ENCODE measurements at regions not wholly inside any gene's neighbourhood (a gene's known extent, or its start where the extent isn't known, plus 50 kb on each side); places are given as distances from the start of the nearest gene placed in this dataset.
"Not testable (repeated sequence)": the region's sequence is repeated elsewhere in the genome, so short reads cannot be mapped to it uniquely, and the experiment has no call there.

GRCh38 chr7:108642126-108642525, 72.5 kb downstream of the DNAJB9 start:
- TF ChIP-seq CTCF (conservative IDR thresholded peaks at IDR 0.05; ENCODE audit: low read depth, low read length): no peak
- no peak overlapping the region for H3K4me3 ChIP-seq (ENCODE audit: low read depth, low read length)
- no peak for DNase-seq (ENCODE audit: low read depth)

GRCh38 chr7:108643136-108643535, 73.5 kb downstream of the DNAJB9 start:
- no peak overlapping the region for H3K4me3 ChIP-seq (ENCODE audit: low read depth, low read length)
- no peak for TF ChIP-seq CTCF (conservative IDR thresholded peaks at IDR 0.05; ENCODE audit: low read depth, low read length)
- no peak for DNase-seq (ENCODE audit: low read depth)

GRCh38 chr7:108648989-108649388, 79.3 kb downstream of the DNAJB9 start:
- TF ChIP-seq CTCF (conservative IDR thresholded peaks at IDR 0.05; ENCODE audit: low read depth, low read length): no peak
- no peak for DNase-seq (ENCODE audit: low read depth)
- H3K4me3 ChIP-seq (ENCODE audit: low read depth, low read length): no peak overlapping the region

GRCh38 chr7:108650467-108650866, 80.8 kb downstream of the DNAJB9 start:
- no peak overlapping the region for H3K4me3 ChIP-seq (ENCODE audit: low read depth, low read length)
- DNase-seq (ENCODE audit: low read depth): no peak
- TF ChIP-seq CTCF (conservative IDR thresholded peaks at IDR 0.05; ENCODE audit: low read depth, low read length): no peak

- TF ChIP-seq CTCF (conservative IDR thresholded peaks at IDR 0.05; ENCODE audit: low read depth, low read length): no peak
- no peak overlapping the region for H3K4me3 ChIP-seq (ENCODE audit: low read depth, low read length)
- DNase-seq (ENCODE audit: low read depth): no peak
Measured at GRCh38 chr7:108652886-108653285, 83.2 kb downstream of the DNAJB9 start.

GRCh38 chr7:108653526-108653925, 83.9 kb downstream of the DNAJB9 start:
- TF ChIP-seq CTCF (conservative IDR thresholded peaks at IDR 0.05; ENCODE audit: low read depth, low read length): no peak
- DNase-seq (ENCODE audit: low read depth): no peak
- no peak overlapping the region for H3K4me3 ChIP-seq (ENCODE audit: low read depth, low read length)

GRCh38 chr7:108657140-108657726, 87.6 kb downstream of the DNAJB9 start:
- not testable (repeated sequence) for H3K4me3 ChIP-seq (ENCODE audit: low read depth, low read length); DNase-seq (ENCODE audit: low read depth)
